ENCODE measurements at regions not wholly inside any gene's neighbourhood (a gene's known extent, or its start where the extent isn't known, plus 50 kb on each side); places are given as distances from the start of the nearest gene placed in this dataset.

DNA sequence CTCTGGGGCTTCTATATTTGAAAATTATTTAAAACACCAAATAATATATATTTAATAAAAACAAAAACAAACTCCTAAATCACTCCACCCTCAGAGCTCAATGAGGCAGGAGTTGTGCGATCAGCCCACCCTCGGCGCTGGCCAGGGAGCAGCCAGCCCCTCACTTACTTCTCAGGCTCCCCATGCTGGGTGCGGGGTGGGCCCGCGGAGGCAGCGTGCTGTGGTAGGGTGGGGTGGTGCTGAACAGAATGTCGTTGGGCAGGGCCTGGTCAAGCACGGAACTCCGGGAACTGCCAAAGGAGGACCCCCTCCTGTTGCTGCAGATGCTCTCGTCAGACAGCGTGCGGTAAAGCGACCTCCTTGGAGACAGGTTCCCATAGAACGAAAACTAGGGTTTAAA, 204.5 kb downstream of the SIPA1L2 start:
- no peak for TF ChIP-seq RAD21 (IDR thresholded peaks at IDR 0.05; ENCODE audit: low read length)
- TF ChIP-seq, protein P1, sequence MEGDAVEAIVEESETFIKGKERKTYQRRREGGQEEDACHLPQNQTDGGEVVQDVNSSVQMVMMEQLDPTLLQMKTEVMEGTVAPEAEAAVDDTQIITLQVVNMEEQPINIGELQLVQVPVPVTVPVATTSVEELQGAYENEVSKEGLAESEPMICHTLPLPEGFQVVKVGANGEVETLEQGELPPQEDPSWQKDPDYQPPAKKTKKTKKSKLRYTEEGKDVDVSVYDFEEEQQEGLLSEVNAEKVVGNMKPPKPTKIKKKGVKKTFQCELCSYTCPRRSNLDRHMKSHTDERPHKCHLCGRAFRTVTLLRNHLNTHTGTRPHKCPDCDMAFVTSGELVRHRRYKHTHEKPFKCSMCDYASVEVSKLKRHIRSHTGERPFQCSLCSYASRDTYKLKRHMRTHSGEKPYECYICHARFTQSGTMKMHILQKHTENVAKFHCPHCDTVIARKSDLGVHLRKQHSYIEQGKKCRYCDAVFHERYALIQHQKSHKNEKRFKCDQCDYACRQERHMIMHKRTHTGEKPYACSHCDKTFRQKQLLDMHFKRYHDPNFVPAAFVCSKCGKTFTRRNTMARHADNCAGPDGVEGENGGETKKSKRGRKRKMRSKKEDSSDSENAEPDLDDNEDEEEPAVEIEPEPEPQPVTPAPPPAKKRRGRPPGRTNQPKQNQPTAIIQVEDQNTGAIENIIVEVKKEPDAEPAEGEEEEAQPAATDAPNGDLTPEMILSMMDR (IDR thresholded peaks at IDR 0.05): no peak
- TF ChIP-seq SIN3A (IDR thresholded peaks at IDR 0.05; ENCODE audit: borderline replicate concordance, low read depth, low read length): no peak
- no peak for TF ChIP-seq ELF1 (IDR thresholded peaks at IDR 0.05)

Measured in SK-N-SH (cell line).